Esophagus muscularis mucosa (tissue), 3 donors: ENCODE measurements at regions not wholly inside any gene's neighbourhood (a gene's known extent, or its start where the extent isn't known, plus 50 kb on each side); places are given as distances from the start of the nearest gene placed in this dataset.

Source experiments
- POLR2A ChIP-seq: fragments of 450-650 bp; IDR thresholded peaks from one replicate; pipeline ENCODE4 v1.6.1; 2017; ENCODE audit warnings: antibody characterized with exemption, moderate library complexity, mild to moderate bottlenecking, low read depth
- TF ChIP-seq, protein P1 (sequence below), 3 experiments: fragments of 200-600 bp in 2 of 3; fragments of 450-650 bp in 1 of 3; sonication (generic) in 2 of 3; IDR thresholded peaks; one replicate each; pipeline ENCODE4 v1.5.1; 2017 to 2019; ENCODE audit warnings: antibody characterized with exemption in 3 of 3, mild to moderate bottlenecking in 2 of 3, moderate library complexity in 1 of 3

DNA sequence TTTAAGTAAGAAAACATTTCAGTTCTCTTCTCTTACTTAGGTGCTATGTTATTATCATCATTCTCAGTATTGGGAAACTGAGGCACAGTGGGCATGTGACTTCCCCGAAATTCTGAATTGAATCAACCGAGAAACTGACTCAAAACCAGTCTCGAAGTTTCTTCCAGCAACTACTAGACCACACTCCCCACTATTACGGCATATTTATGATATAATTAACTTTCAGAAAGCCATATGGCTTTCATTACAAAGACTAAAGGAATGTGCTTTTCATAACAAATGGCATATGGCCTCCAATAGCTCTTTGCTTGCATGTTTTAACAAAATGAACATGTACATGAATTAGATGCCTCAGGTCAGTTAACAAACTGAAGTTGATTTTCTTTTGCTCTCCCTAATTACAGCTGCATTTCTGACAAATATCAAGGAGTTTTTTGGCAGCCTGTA, 182.9 kb upstream of the SLC38A2 start:
- TF ChIP-seq, protein P1, sequence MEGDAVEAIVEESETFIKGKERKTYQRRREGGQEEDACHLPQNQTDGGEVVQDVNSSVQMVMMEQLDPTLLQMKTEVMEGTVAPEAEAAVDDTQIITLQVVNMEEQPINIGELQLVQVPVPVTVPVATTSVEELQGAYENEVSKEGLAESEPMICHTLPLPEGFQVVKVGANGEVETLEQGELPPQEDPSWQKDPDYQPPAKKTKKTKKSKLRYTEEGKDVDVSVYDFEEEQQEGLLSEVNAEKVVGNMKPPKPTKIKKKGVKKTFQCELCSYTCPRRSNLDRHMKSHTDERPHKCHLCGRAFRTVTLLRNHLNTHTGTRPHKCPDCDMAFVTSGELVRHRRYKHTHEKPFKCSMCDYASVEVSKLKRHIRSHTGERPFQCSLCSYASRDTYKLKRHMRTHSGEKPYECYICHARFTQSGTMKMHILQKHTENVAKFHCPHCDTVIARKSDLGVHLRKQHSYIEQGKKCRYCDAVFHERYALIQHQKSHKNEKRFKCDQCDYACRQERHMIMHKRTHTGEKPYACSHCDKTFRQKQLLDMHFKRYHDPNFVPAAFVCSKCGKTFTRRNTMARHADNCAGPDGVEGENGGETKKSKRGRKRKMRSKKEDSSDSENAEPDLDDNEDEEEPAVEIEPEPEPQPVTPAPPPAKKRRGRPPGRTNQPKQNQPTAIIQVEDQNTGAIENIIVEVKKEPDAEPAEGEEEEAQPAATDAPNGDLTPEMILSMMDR (IDR thresholded peaks at IDR 0.05), result no peak
- TF ChIP-seq POLR2A, result no peak
